ENCODE measurements at regions not wholly inside any gene's neighbourhood (a gene's known extent, or its start where the extent isn't known, plus 50 kb on each side); places are given as distances from the start of the nearest gene placed in this dataset.

GRCh38 chr2:129067070-129067469 is 748.4 kb upstream of the HS6ST1 start:
- no peak for TF ChIP-seq CTCF (IDR thresholded peaks at IDR 0.05)
- no peak for TF ChIP-seq POLR2A (IDR thresholded peaks at IDR 0.05)

Data from thyroid gland (tissue), 4 donors.